ELF-1 (cell line): ENCODE measurements at regions not wholly inside any gene's neighbourhood (a gene's known extent, or its start where the extent isn't known, plus 50 kb on each side); places are given as distances from the start of the nearest gene placed in this dataset.

Experiments used
- DNase-seq: peaks from one replicate; pipeline ENCODE4 v3.0.0-alpha.2; 2016; ENCODE audit warnings: low read depth, low spot score

GRCh38 chr2:64338910-64339500 lies 115.0 kb upstream of the LGALSL start:
- DNase-seq, result peak; percentile 70

GRCh38 chr2:64341461-64341860 lies 112.5 kb upstream of the LGALSL start:
- no peak for DNase-seq

- DNase-seq, result no peak
Observed at GRCh38 chr2:64342195-64343099, 111.5 kb upstream of the LGALSL start.

GRCh38 chr2:64344999-64345576 lies 108.9 kb upstream of the LGALSL start:
- DNase-seq, result no peak

GRCh38 chr2:64345998-64346397 lies 108.0 kb upstream of the LGALSL start:
- no peak for DNase-seq

GRCh38 chr2:64348386-64349130 lies 105.4 kb upstream of the LGALSL start:
- no peak for DNase-seq

- no peak for DNase-seq
Observed at GRCh38 chr2:64349131-64349530, 104.8 kb upstream of the LGALSL start.

GRCh38 chr2:64350996-64351395 lies 103.0 kb upstream of the LGALSL start:
- no peak for DNase-seq

- DNase-seq, result no peak
Observed at GRCh38 chr2:64352292-64352691, 101.7 kb upstream of the LGALSL start.

GRCh38 chr2:64354857-64355680 lies 98.9 kb upstream of the LGALSL start:
- no peak for DNase-seq

- no peak for DNase-seq
Observed at GRCh38 chr2:64356906-64357305, 97.1 kb upstream of the LGALSL start.

- DNase-seq, result no peak
Observed at GRCh38 chr2:64359171-64359891, 94.6 kb upstream of the LGALSL start.

GRCh38 chr2:64359892-64360657 lies 93.9 kb upstream of the LGALSL start:
- DNase-seq, result peak; percentile 63

- DNase-seq, result peak; percentile 37
Observed at GRCh38 chr2:64361151-64361938, 92.6 kb upstream of the LGALSL start.

GRCh38 chr2:64362562-64363026 lies 91.4 kb upstream of the LGALSL start:
- DNase-seq, result peak; percentile 47

GRCh38 chr2:64363140-64363539 lies 90.8 kb upstream of the LGALSL start:
- DNase-seq, result no peak

- peak; percentile 25 for DNase-seq
Observed at GRCh38 chr2:64363848-64364247, 90.1 kb upstream of the LGALSL start.

GRCh38 chr2:64367444-64368232 lies 86.3 kb upstream of the LGALSL start:
- no peak for DNase-seq
